Kidney (tissue), 13 donors: ENCODE measurements at regions not wholly inside any gene's neighbourhood (a gene's known extent, or its start where the extent isn't known, plus 50 kb on each side); places are given as distances from the start of the nearest gene placed in this dataset.

Experiments used
- DNase-seq, 5 donors: peaks; one replicate each; pipeline ENCODE4 v3.0.0-alpha.2; 2013 to 2020
- FAIRE-seq: peaks from 2 replicates; lab custom pipeline; 2012; peaks lifted over from hg19 to GRCh38; lab: Jason Lieb, UNC
- H3K27ac ChIP-seq, 2 donors: one replicate each; pipeline ENCODE4 v1.7.0; 2013; ENCODE audit warnings: low read depth in 2 of 2, low read length in 2 of 2, inconsistent platforms in 1 of 2
- H3K27me3 ChIP-seq: one replicate; pipeline ENCODE4 v1.7.1; 2013; ENCODE audit warnings: low read length, inconsistent platforms; ENCODE audit not compliant: control insufficient read depth, insufficient read depth
- H3K36me3 ChIP-seq, 3 donors: one replicate each; pipeline versions ENCODE4 v1.7.0 to v1.7.1; 2013; ENCODE audit warnings: low read length in 3 of 3, control low read depth in 1 of 3, inconsistent platforms in 1 of 3; ENCODE audit not compliant: insufficient read depth in 3 of 3, control insufficient read depth in 2 of 3
- H3K4me1 ChIP-seq, 3 donors: one replicate each; pipeline versions ENCODE4 v1.7.0 to v1.7.1; 2013; ENCODE audit warnings: low read length in 3 of 3, inconsistent platforms in 1 of 3, low read depth in 1 of 3; ENCODE audit not compliant: control insufficient read depth in 2 of 3, insufficient read depth in 2 of 3
- H3K4me3 ChIP-seq, 3 donors: one replicate each; pipeline versions ENCODE4 v1.7.0 to v1.8.1; 2013; ENCODE audit warnings: low read length in 3 of 3, control low read depth in 1 of 3, inconsistent platforms in 1 of 3
- H3K9ac ChIP-seq, 3 donors: one replicate each; pipeline versions ENCODE4 v1.7.0 to v1.7.1; 2013; ENCODE audit warnings: low read length in 3 of 3, control low read depth in 1 of 3, inconsistent platforms in 1 of 3
- H3K9me3 ChIP-seq, 3 donors: one replicate each; pipeline versions ENCODE4 v1.7.0 to v1.7.1; 2013; ENCODE audit warnings: low read length in 3 of 3, control low read depth in 1 of 3, inconsistent platforms in 1 of 3; ENCODE audit not compliant: control insufficient read depth in 2 of 3, insufficient read depth in 1 of 3
- intact Hi-C: fragments of 100-400 bp; cut with DNase I; formaldehyde crosslinking; loops from one replicate; pipeline ENCODE4 v1.11.1; 2022
- TF ChIP-seq, protein P1 (sequence below): IDR thresholded peaks from 3 replicates; pipeline ENCODE4 v1.5.1; 2012; ENCODE audit warnings: mild to moderate bottlenecking, moderate library complexity, borderline replicate concordance; ENCODE audit not compliant: insufficient read depth; ENCODE audit errors: extremely low read depth
- donor health status: control.
- donor health status: control.
- donor health status: control.
- donor health status: control.
- donor health status: control.
- donor health status: DM: yes; HTN: yes; CAD: no.
- donor health status: Normal renal cell carcinoma (clear cell type).

DNA sequence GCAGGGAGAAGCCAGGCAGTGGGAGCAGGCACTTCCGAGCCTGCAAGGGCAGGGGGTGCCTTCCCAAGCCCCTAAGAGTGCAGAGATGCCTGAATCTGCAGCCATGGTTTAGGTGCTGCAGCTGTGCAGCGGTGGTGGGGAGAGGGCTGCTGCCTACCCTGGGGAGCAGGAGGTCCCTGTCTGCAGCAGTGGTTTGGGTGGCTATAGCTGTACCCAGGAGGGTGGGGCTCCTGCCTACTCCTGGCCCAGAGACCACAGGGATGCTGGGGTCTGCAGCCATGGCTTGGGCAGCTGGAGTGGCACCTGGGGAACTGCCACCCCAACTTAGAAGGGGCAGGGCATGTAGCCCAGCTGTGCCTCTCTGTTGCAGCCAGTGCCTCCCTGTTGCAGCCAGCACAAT is 488.1 kb upstream of the THBS1 start:
- Histone ChIP-seq H3K9ac (no peak overlapping the region), H3K4me3 (no peak overlapping the region), H3K4me1 (no peaks in the 10 kb centered on the region), H3K9me3 (no peaks in the 10 kb centered on the region), H3K27me3 (no peaks in the 10 kb centered on the region), H3K36me3 (no peaks in the 10 kb centered on the region), H3K27ac (no peak overlapping the region)
- intact Hi-C loops = no loop called here
- DNase-seq (no peak), FAIRE-seq (no peak)
- TF ChIP-seq, protein P1, sequence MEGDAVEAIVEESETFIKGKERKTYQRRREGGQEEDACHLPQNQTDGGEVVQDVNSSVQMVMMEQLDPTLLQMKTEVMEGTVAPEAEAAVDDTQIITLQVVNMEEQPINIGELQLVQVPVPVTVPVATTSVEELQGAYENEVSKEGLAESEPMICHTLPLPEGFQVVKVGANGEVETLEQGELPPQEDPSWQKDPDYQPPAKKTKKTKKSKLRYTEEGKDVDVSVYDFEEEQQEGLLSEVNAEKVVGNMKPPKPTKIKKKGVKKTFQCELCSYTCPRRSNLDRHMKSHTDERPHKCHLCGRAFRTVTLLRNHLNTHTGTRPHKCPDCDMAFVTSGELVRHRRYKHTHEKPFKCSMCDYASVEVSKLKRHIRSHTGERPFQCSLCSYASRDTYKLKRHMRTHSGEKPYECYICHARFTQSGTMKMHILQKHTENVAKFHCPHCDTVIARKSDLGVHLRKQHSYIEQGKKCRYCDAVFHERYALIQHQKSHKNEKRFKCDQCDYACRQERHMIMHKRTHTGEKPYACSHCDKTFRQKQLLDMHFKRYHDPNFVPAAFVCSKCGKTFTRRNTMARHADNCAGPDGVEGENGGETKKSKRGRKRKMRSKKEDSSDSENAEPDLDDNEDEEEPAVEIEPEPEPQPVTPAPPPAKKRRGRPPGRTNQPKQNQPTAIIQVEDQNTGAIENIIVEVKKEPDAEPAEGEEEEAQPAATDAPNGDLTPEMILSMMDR = no peak

DNA sequence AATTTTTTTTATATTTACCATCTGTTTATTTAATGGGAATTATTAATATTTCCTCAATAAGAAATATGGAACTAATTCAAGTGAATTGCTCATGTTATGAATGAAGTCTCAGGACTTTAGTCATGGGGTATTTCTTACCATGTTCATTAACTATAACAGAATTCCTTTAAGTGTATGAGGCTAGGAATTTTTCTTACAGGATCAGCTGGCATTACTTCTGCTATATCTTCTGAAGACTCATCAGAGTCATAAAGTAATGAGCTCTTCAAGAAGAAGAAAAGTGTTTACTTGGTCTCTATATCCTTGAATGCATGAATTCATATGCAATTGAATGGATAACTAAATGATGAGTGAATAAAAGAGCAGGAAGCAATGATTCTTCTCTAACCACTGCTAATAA is 486.8 kb upstream of the THBS1 start:
- Histone ChIP-seq H3K9me3 (no peaks in the 10 kb centered on the region), H3K4me1 (no peaks in the 10 kb centered on the region), H3K4me3 (no peak overlapping the region), H3K9ac (no peak overlapping the region), H3K36me3 (no peaks in the 10 kb centered on the region), H3K27me3 (no peaks in the 10 kb centered on the region), H3K27ac (no peak overlapping the region)
- TF ChIP-seq, protein P1 = no peak
- intact Hi-C loops = no loop called here
- no peak for DNase-seq
- no peak for FAIRE-seq

DNA sequence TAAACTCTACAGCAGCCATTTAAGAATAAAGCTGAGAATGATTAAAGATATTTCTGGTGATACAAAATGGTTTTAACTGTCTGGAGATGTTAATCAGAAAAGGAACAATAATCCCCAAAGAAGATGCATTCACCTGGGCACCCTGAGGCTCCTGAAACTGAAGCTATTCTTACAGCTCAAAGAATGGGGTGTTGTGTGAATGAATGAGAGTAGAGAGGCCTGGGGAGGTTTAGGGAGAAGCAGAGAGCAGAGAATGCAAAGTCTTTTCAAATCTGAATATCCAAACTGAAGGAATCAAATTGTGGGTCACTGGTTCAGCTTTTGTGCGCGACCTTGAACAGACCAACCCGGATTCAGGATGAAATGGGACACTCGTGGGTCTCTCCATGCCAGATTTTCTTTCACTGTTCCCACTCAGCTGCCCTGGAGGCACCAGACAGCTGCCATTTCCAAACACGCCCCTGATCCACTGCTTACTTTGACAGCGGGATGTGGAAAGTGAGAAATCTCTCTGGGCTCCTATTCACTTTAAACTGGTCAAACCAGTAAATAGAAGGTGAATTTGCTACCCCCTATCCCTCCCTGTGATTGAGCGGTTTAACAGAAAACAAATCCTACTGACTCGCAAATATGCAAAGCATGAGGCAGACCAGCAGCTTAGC is 485.5 kb upstream of the THBS1 start:
- TF ChIP-seq, protein P1 = no peak
- Histone ChIP-seq H3K27ac (no peak overlapping the region), H3K4me1 (no peaks in the 10 kb centered on the region), H3K4me3 (no peak overlapping the region), H3K27me3 (no peaks in the 10 kb centered on the region), H3K36me3 (no peaks in the 10 kb centered on the region), H3K9me3 (no peaks in the 10 kb centered on the region), H3K9ac (no peak overlapping the region)
- DNase-seq (peak in 2 of 5 donors; percentile 9 to 15), FAIRE-seq (no peak)
- intact Hi-C loops = no loop called here
